ENCODE measurements at regions not wholly inside any gene's neighbourhood (a gene's known extent, or its start where the extent isn't known, plus 50 kb on each side); places are given as distances from the start of the nearest gene placed in this dataset.
A peak's percentile ranks its signal among the peaks of the same experiment; 100 is the strongest.

DNA sequence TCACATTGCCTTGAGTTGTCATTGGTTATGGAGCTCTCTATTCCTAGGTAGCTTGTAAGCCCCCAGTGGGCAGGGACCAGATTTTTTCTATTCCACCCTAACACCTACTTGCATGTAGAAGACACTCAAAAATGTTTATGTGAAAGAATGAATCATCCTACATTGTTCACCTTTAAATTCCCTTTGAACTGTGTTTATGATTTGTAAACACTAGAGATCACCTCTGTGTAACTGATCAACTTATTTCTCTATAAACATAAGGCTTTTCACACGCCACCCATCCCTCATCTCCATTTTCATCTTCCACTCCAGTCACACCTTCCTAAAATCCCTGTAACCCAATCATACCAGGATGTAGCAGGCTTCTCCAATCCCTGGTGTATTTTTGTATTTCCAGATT, 142.6 kb upstream of the LEF1 start:
- no peaks in the 10 kb centered on the region for H3K9me3 Mint-ChIP-seq
- DNase-seq, result no peak
- peaks cover 2% of the 10 kb centered on the region for H3K27me3 Mint-ChIP-seq
- peaks cover 46% of the 10 kb centered on the region for H3K4me1 Mint-ChIP-seq
- H3K36me3 Mint-ChIP-seq, result peaks cover 4% of the 10 kb centered on the region
- no peak overlapping the region for H3K27ac Mint-ChIP-seq
- no peak overlapping the region for H3K4me3 Mint-ChIP-seq

GRCh38 chr4:108303488-108304177, 134.9 kb upstream of the LEF1 start:
- Mint-ChIP-seq H3K4me3 (no peak overlapping the region), H3K27me3 (no peaks in the 10 kb centered on the region), H3K9me3 (peaks cover 2% of the 10 kb centered on the region), H3K36me3 (no peaks in the 10 kb centered on the region), H3K4me1 (peaks cover 38% of the 10 kb centered on the region), H3K27ac (no peak overlapping the region)
- DNase-seq, result no peak

DNA sequence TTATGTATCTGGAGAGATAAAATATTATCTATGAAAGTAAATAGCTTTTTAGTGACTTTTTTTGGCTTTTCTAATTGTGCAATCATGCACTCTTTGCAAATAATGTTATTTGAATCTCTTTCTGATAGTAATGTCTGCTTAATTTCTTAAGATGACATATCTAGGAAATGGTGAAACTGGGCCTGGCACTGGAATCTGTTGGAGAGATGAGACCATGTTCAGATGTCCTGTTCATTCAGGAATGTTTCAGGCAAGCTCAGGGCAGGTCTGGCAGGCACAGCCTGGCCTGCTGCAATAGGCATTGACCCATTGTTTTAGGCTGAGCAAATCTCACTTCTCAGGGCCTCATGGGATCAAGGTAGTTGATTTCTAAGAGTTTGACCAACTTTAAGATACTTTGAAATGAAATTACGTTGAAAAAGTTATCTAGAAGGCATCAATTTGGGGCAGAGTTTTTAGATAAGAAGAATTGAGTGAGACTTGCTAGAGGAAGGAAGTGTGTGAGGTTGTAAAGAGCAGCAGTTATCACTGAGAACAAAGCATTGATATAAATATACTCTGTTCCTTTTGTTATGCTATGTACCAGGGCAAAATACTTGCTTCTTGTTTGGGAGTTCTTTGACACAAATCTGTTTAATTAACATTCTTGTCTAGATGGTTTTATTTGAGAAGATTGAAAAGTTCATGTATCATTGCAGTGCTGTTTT, 133.0 kb upstream of the LEF1 start:
- peaks cover 25% of the 10 kb centered on the region for H3K4me1 Mint-ChIP-seq

GRCh38 chr4:108297605-108298004, 128.9 kb upstream of the LEF1 start:
- Mint-ChIP-seq H3K4me3 (no peak overlapping the region), H3K27me3 (no peaks in the 10 kb centered on the region), H3K9me3 (peaks cover 2% of the 10 kb centered on the region), H3K36me3 (no peaks in the 10 kb centered on the region), H3K27ac (no peak overlapping the region), H3K4me1 (peaks cover 14% of the 10 kb centered on the region)
- DNase-seq, result no peak

More for the DNA sequence above, 133.0 kb upstream of the LEF1 start:
- no peak overlapping the region for H3K27ac Mint-ChIP-seq
- H3K9me3 Mint-ChIP-seq, result peaks cover 2% of the 10 kb centered on the region
- no peak overlapping the region for H3K4me3 Mint-ChIP-seq
- no peaks in the 10 kb centered on the region for H3K36me3 Mint-ChIP-seq
- no peak for DNase-seq
- no peaks in the 10 kb centered on the region for H3K27me3 Mint-ChIP-seq

DNA sequence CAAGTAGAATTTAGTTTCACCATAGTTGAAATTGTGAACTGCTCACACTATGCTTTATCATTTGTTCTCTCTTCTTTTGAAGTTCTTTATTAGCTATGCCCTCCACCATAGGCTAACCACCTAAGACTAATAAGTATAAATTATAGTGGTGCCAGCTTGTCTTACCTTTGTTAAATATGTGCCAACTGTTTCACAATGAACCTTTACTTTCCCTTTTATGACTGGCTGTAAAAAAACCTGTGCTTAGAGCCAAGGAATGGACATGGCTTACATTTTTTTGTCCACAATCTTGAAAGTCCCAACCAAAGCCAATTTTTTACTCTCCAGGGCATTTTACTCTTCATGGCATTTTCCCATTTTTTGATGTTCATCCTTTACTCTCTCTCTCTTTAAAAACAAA, 123.5 kb upstream of the LEF1 start:
- Mint-ChIP-seq H3K9me3 (no peaks in the 10 kb centered on the region), H3K4me1 (peaks cover 24% of the 10 kb centered on the region), H3K27me3 (no peaks in the 10 kb centered on the region), H3K4me3 (no peak overlapping the region), H3K27ac (no peak overlapping the region), H3K36me3 (no peaks in the 10 kb centered on the region)
- no peak for DNase-seq

- DNase-seq, result no peak
- no peak overlapping the region for H3K27ac Mint-ChIP-seq
- H3K4me1 Mint-ChIP-seq, result peaks cover 24% of the 10 kb centered on the region
- no peaks in the 10 kb centered on the region for H3K9me3 Mint-ChIP-seq
- no peaks in the 10 kb centered on the region for H3K27me3 Mint-ChIP-seq
- no peak overlapping the region for H3K4me3 Mint-ChIP-seq
- H3K36me3 Mint-ChIP-seq, result no peaks in the 10 kb centered on the region
Measured at GRCh38 chr4:108291137-108291536, 122.4 kb upstream of the LEF1 start.

GRCh38 chr4:108287834-108288413, 119.2 kb upstream of the LEF1 start:
- no peak for DNase-seq
- Mint-ChIP-seq H3K4me3 (no peak overlapping the region), H3K36me3 (no peaks in the 10 kb centered on the region), H3K9me3 (no peaks in the 10 kb centered on the region), H3K27me3 (no peaks in the 10 kb centered on the region), H3K4me1 (peaks cover 23% of the 10 kb centered on the region), H3K27ac (no peak overlapping the region)

- DNase-seq, result no peak
- Mint-ChIP-seq H3K9me3 (peaks cover 3% of the 10 kb centered on the region), H3K4me1 (peaks cover 6% of the 10 kb centered on the region), H3K27ac (no peak overlapping the region), H3K27me3 (no peaks in the 10 kb centered on the region), H3K36me3 (peaks cover 11% of the 10 kb centered on the region), H3K4me3 (no peak overlapping the region)
Measured at GRCh38 chr4:108280072-108280471, 111.3 kb upstream of the LEF1 start.

DNA sequence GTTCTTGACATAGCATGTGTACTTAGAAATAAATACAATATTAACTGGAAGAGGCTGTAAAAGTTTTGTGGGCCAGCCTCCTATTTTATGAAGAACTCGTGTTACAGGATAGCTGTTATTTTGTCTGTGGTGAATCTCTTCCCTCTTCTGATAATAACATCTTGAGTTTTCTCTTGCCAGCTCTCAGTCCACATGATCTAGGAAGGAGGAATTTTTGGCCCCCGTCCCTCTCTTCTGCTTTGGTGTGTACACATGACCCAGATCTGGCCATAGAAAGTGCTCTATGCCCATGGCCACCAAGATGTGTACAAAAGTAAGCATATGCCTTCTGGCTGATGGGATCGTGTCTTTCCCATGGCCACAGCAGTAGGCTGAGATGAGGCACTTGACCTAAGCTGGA, 108.0 kb upstream of the LEF1 start:
- H3K27me3 Mint-ChIP-seq, result no peaks in the 10 kb centered on the region
- peaks cover 7% of the 10 kb centered on the region for H3K4me1 Mint-ChIP-seq
- peaks cover 3% of the 10 kb centered on the region for H3K9me3 Mint-ChIP-seq
- DNase-seq, result no peak
- H3K4me3 Mint-ChIP-seq, result no peak overlapping the region
- peak overlapping the region; percentile 2 for H3K27ac Mint-ChIP-seq
- peaks cover 11% of the 10 kb centered on the region for H3K36me3 Mint-ChIP-seq

DNA sequence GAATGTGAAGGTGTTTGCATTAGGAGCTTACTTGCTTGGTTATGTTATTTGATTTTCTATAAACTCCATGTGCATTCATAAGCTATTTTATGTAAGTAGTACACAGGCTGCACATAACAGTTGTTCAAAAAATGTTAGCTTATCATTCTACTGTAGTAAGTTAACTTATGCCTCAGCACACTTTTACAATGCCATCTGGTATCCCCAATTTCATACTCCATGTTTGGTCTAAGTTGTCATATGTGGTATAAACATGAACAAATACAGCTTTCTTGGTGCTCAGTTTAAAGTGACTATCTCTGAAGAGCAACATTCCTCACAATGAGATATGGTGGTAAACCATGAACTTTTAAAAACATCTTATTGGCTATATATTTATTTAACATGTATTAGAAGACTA, 104.3 kb upstream of the LEF1 start:
- H3K27me3 Mint-ChIP-seq, result no peaks in the 10 kb centered on the region
- no peaks in the 10 kb centered on the region for H3K9me3 Mint-ChIP-seq
- DNase-seq, result no peak
- peaks cover 7% of the 10 kb centered on the region for H3K4me1 Mint-ChIP-seq
- no peak overlapping the region for H3K4me3 Mint-ChIP-seq
- H3K27ac Mint-ChIP-seq, result no peak overlapping the region
- peaks cover under 1% of the 10 kb centered on the region for H3K36me3 Mint-ChIP-seq

GRCh38 chr4:108272561-108272960, 103.8 kb upstream of the LEF1 start:
- peaks cover 1% of the 10 kb centered on the region for H3K9me3 Mint-ChIP-seq
- no peak overlapping the region for H3K4me3 Mint-ChIP-seq
- H3K4me1 Mint-ChIP-seq, result peaks cover 7% of the 10 kb centered on the region
- H3K36me3 Mint-ChIP-seq, result peaks cover 2% of the 10 kb centered on the region
- no peak overlapping the region for H3K27ac Mint-ChIP-seq
- DNase-seq, result no peak
- no peaks in the 10 kb centered on the region for H3K27me3 Mint-ChIP-seq

- H3K4me3 Mint-ChIP-seq, result no peak overlapping the region
- peaks cover 4% of the 10 kb centered on the region for H3K36me3 Mint-ChIP-seq
- H3K27ac Mint-ChIP-seq, result no peak overlapping the region
- peaks cover 1% of the 10 kb centered on the region for H3K9me3 Mint-ChIP-seq
- no peaks in the 10 kb centered on the region for H3K27me3 Mint-ChIP-seq
- no peak for DNase-seq
- H3K4me1 Mint-ChIP-seq, result peaks cover 7% of the 10 kb centered on the region
Measured at GRCh38 chr4:108272046-108272445, 103.3 kb upstream of the LEF1 start.

- DNase-seq, result no peak
- H3K4me3 Mint-ChIP-seq, result no peak overlapping the region
- no peaks in the 10 kb centered on the region for H3K27me3 Mint-ChIP-seq
- peaks cover 7% of the 10 kb centered on the region for H3K4me1 Mint-ChIP-seq
- peaks cover 1% of the 10 kb centered on the region for H3K9me3 Mint-ChIP-seq
- no peak overlapping the region for H3K27ac Mint-ChIP-seq
- peaks cover 7% of the 10 kb centered on the region for H3K36me3 Mint-ChIP-seq
Measured at GRCh38 chr4:108270466-108271450, 102.0 kb upstream of the LEF1 start.

GRCh38 chr4:108264693-108265092, 96.0 kb upstream of the LEF1 start:
- no peaks in the 10 kb centered on the region for H3K27me3 Mint-ChIP-seq
- no peak overlapping the region for H3K27ac Mint-ChIP-seq
- H3K4me3 Mint-ChIP-seq, result no peak overlapping the region
- peaks cover 12% of the 10 kb centered on the region for H3K36me3 Mint-ChIP-seq
- peaks cover 1% of the 10 kb centered on the region for H3K9me3 Mint-ChIP-seq
- no peaks in the 10 kb centered on the region for H3K4me1 Mint-ChIP-seq
- no peak for DNase-seq

GRCh38 chr4:108263057-108263456, 94.3 kb upstream of the LEF1 start:
- H3K36me3 Mint-ChIP-seq, result peaks cover 12% of the 10 kb centered on the region
- no peak overlapping the region for H3K27ac Mint-ChIP-seq
- no peak for DNase-seq
- H3K27me3 Mint-ChIP-seq, result no peaks in the 10 kb centered on the region
- H3K4me3 Mint-ChIP-seq, result no peak overlapping the region
- H3K4me1 Mint-ChIP-seq, result no peaks in the 10 kb centered on the region
- peaks cover 1% of the 10 kb centered on the region for H3K9me3 Mint-ChIP-seq

Measured in activated naive CD8-positive, alpha-beta T cell treated with anti-CD3 and anti-CD28 coated beads for 36 hours (primary cell).